ENCODE measurements at regions not wholly inside any gene's neighbourhood (a gene's known extent, or its start where the extent isn't known, plus 50 kb on each side); places are given as distances from the start of the nearest gene placed in this dataset.

GRCh38 chr4:136227315-136227714 lies 1305.0 kb downstream of the PCDH18 start:
- no peak for DNase-seq

GRCh38 chr4:136219592-136220125 lies 1312.6 kb downstream of the PCDH18 start:
- DNase-seq, result no peak

- DNase-seq, result no peak
These were observed 1329.1 kb downstream of the PCDH18 start for GRCh38 chr4:136203199-136203598.

- DNase-seq, result no peak
These were observed 1333.9 kb downstream of the PCDH18 start for GRCh38 chr4:136198358-136198757.

- no peak for DNase-seq
These were observed 1337.3 kb downstream of the PCDH18 start for GRCh38 chr4:136194962-136195361.

- DNase-seq, result no peak
These were observed 1345.6 kb downstream of the PCDH18 start for GRCh38 chr4:136186650-136187049.

- DNase-seq, result no peak
These were observed 1348.8 kb downstream of the PCDH18 start for GRCh38 chr4:136183513-136183912.

GRCh38 chr4:136156947-136157346 lies 1375.3 kb downstream of the PCDH18 start:
- no peak for DNase-seq

- no peak for DNase-seq
These were observed 1382.2 kb downstream of the PCDH18 start for GRCh38 chr4:136150046-136150445.

GRCh38 chr4:136136601-136137000 lies 1395.7 kb downstream of the PCDH18 start:
- DNase-seq, result peak; percentile 74

- DNase-seq, result no peak
These were observed 1408.0 kb downstream of the PCDH18 start for GRCh38 chr4:136124251-136124745.

- no peak for DNase-seq
These were observed 1410.9 kb downstream of the PCDH18 start for GRCh38 chr4:136121426-136121825.

GRCh38 chr4:136113921-136114320 lies 1418.4 kb downstream of the PCDH18 start:
- DNase-seq, result no peak

- DNase-seq, result no peak
These were observed 1420.2 kb downstream of the PCDH18 start for GRCh38 chr4:136112116-136112515.

GRCh38 chr4:136106753-136107152 lies 1425.5 kb downstream of the PCDH18 start:
- no peak for DNase-seq

- no peak for DNase-seq
These were observed 1428.7 kb downstream of the PCDH18 start for GRCh38 chr4:136103616-136104015.

- no peak for DNase-seq
These were observed 1434.6 kb downstream of the PCDH18 start for GRCh38 chr4:136097676-136098075.

- DNase-seq, result no peak
These were observed 1444.0 kb downstream of the PCDH18 start for GRCh38 chr4:136088211-136088867.

- no peak for DNase-seq
These were observed 1453.3 kb downstream of the PCDH18 start for GRCh38 chr4:136078976-136079375.

- DNase-seq, result no peak
These were observed 1475.5 kb downstream of the PCDH18 start for GRCh38 chr4:136056748-136057147.

GRCh38 chr4:136055360-136055759 lies 1476.9 kb downstream of the PCDH18 start:
- DNase-seq, result no peak

GRCh38 chr4:136036744-136037143 lies 1495.5 kb downstream of the PCDH18 start:
- no peak for DNase-seq

- no peak for DNase-seq
These were observed 1499.9 kb downstream of the PCDH18 start for GRCh38 chr4:136032391-136032790.

GRCh38 chr4:136025540-136025939 lies 1506.8 kb downstream of the PCDH18 start:
- no peak for DNase-seq

- no peak for DNase-seq
These were observed 1514.7 kb downstream of the PCDH18 start for GRCh38 chr4:136017556-136017955.
